K562 (cell line): ENCODE measurements at regions not wholly inside any gene's neighbourhood (a gene's known extent, or its start where the extent isn't known, plus 50 kb on each side); places are given as distances from the start of the nearest gene placed in this dataset.

Experiments used
- ATAC-seq: fragments of 200-7000 bp; cut with Tn5 transposase; 3 replicates; pipeline ENCODE4 v1.9.1; 2020; ENCODE audit warnings: moderate library complexity
- BruUV-seq: library from RNA; stranded (reverse); fragments of 400-500 nt; replicated peaks from 2 replicates; lab custom pipeline; 2021; lab: Mats Ljungman, UMichigan
- CTCF ChIA-PET: fragments of 300-600 bp; formaldehyde crosslinking; extraction: SDS; loops from one replicate; lab custom pipeline; 2021; ENCODE audit warnings: low intra/inter-chr PET ratio; lab: Yijun Ruan, JAX
- POLR2A ChIA-PET: fragments of 300-600, 350-650 bp; sonication (Branson Sonifier 250); formaldehyde crosslinking; extraction: SDS; loops from one replicate; lab custom pipeline; 2021; ENCODE audit warnings: antibody characterized with exemption, inconsistent platforms; lab: Yijun Ruan, JAX
- DNase-seq, 4 experiments: peaks; one replicate each; pipeline versions ENCODE4 v3.0.0 to v3.0.0-alpha.2; 2011 to 2018; ENCODE audit warnings: low spot score in 3 of 4, mixed read lengths in 3 of 4; ENCODE audit errors: extremely low read depth in 1 of 4
- FAIRE-seq: peaks from 2 replicates; lab custom pipeline; 2011; peaks lifted over from hg19 to GRCh38; lab: Jason Lieb, UNC
- H2AFZ ChIP-seq: 2 replicates; pipeline ENCODE4 v1.6.0; 2011; ENCODE audit warnings: low read depth, low read length, control low read depth, inconsistent platforms
- H3K27ac ChIP-seq: fragments of 200-600 bp; 3 replicates; pipeline ENCODE4 v1.8.0; 2011; ENCODE audit warnings: low read depth, mild to moderate bottlenecking, control low read depth, inconsistent platforms, low read length, moderate library complexity, mixed read lengths; ENCODE audit errors: extremely low read depth
- H3K27me3 ChIP-seq, 2 experiments: fragments of 300-600 bp in 1 of 2; 2 replicates in 1 of 2; 3 replicates in 1 of 2; pipeline versions ENCODE4 v1.6.0 to v1.8.0; 2011; ENCODE audit warnings: inconsistent platforms in 2 of 2, low read length in 2 of 2, mild to moderate bottlenecking in 1 of 2, mixed read lengths in 1 of 2, moderate library complexity in 1 of 2; ENCODE audit not compliant: control insufficient read depth in 2 of 2, insufficient read depth in 2 of 2
- H3K36me3 ChIP-seq: fragments of 300-600 bp; 3 replicates; pipeline ENCODE4 v1.8.0; 2011; ENCODE audit warnings: mild to moderate bottlenecking, low read length, inconsistent platforms; ENCODE audit not compliant: control insufficient read depth, insufficient read depth
- H3K4me1 ChIP-seq, 2 experiments: fragments of 200-600 bp in 1 of 2; replicated peaks in 1 of 2; 2 replicates in 1 of 2; 3 replicates in 1 of 2; pipeline versions ENCODE4 v1.5.1 to v1.8.0; 2011; ENCODE audit warnings: inconsistent platforms in 2 of 2, low read length in 2 of 2, mild to moderate bottlenecking in 1 of 2, mixed read lengths in 1 of 2, moderate library complexity in 1 of 2; ENCODE audit not compliant: control insufficient read depth in 2 of 2, insufficient read depth in 2 of 2
- H3K4me2 ChIP-seq: 2 replicates; pipeline ENCODE4 v1.6.1; 2011; ENCODE audit warnings: low read length, control low read depth, inconsistent platforms, mixed read lengths; ENCODE audit not compliant: insufficient read depth
- H3K4me3 ChIP-seq: fragments of 200-600 bp; sonication (generic), shearing (Covaris generic); 2 replicates; pipeline ENCODE4 v1.5.1; 2016; ENCODE audit warnings: control low read depth, inconsistent platforms
- H3K79me2 ChIP-seq: fragments of 200-600 bp; 3 replicates; pipeline ENCODE4 v1.8.0; 2011; ENCODE audit warnings: low read length, inconsistent platforms; ENCODE audit not compliant: control insufficient read depth, insufficient read depth
- H3K9ac ChIP-seq, 2 experiments: 2 replicates each; pipeline versions ENCODE4 v1.6.0 to v1.6.1; 2011; ENCODE audit warnings: low read depth in 2 of 2, low read length in 2 of 2, control low read depth in 1 of 2, inconsistent platforms in 1 of 2, mild to moderate bottlenecking in 1 of 2, mixed read lengths in 1 of 2; ENCODE audit not compliant: insufficient read depth in 1 of 2
- H3K9me1 ChIP-seq: one replicate; pipeline ENCODE4 v1.6.0; 2011; ENCODE audit warnings: inconsistent platforms, mild to moderate bottlenecking, low read length, moderate library complexity; ENCODE audit not compliant: control insufficient read depth, insufficient read depth
- H3K9me3 ChIP-seq: replicated peaks from 2 replicates; pipeline ENCODE4 v1.5.1; 2011; ENCODE audit warnings: low read depth, low read length, inconsistent platforms; ENCODE audit not compliant: control insufficient read depth, insufficient read depth
- H4K20me1 ChIP-seq: replicated peaks from 2 replicates; pipeline ENCODE4 v1.6.1; 2011; ENCODE audit warnings: low read length, inconsistent platforms, mixed read lengths; ENCODE audit not compliant: control insufficient read depth, insufficient read depth
- BMI1 ChIP-seq: fragments of 150-350 bp; IDR thresholded peaks from 2 replicates; pipeline ENCODE4 v1.6.1; 2014; ENCODE audit warnings: low read length
- BRF1 ChIP-seq: IDR thresholded peaks from 3 replicates; pipeline ENCODE4 v1.6.1; 2011; ENCODE audit warnings: borderline replicate concordance, mild to moderate bottlenecking; ENCODE audit not compliant: insufficient read length; ENCODE audit errors: extremely low read depth
- CBFA2T3 ChIP-seq: fragments of 450-650 bp; IDR thresholded peaks from 2 replicates; pipeline ENCODE4 v1.6.1; 2017
- ESRRA ChIP-seq: fragments of 450-650 bp; IDR thresholded peaks from 2 replicates; pipeline ENCODE4 v1.6.1; 2014; ENCODE audit warnings: low read depth, mild to moderate bottlenecking, moderate library complexity, borderline replicate concordance
- GABPA ChIP-seq: fragments of 200-800 bp; sonication (Bioruptor generic); conservative IDR thresholded peaks from 2 replicates; pipeline ENCODE4 v1.6.1; 2016; ENCODE audit warnings: low read depth, missing genetic modification characterization, missing compliant biosample characterization
- HCFC1 ChIP-seq: IDR thresholded peaks from 2 replicates; pipeline ENCODE4 v1.6.1; 2012; ENCODE audit warnings: low read depth, low read length, improper control_type of control experiment
- MYBL2 ChIP-seq, 2 experiments: fragments of 450-650 bp in 1 of 2; sonication (generic) in 1 of 2; formaldehyde crosslinking in 1 of 2; IDR thresholded peaks; 2 replicates each; pipeline versions ENCODE4 v1.6.1 to v1.8.1; 2017 to 2022; ENCODE audit warnings: borderline replicate concordance in 1 of 2, inconsistent platforms in 1 of 2, low read depth in 1 of 2, mild to moderate bottlenecking in 1 of 2, missing genetic modification reagents in 1 of 2, moderate library complexity in 1 of 2
- NFATC3 ChIP-seq: fragments of 450-650 bp; IDR thresholded peaks from 2 replicates; pipeline ENCODE4 v1.6.1; 2017; ENCODE audit warnings: mild to moderate bottlenecking
- POLR2H ChIP-seq: IDR thresholded peaks from 2 replicates; pipeline ENCODE4 v1.6.1; 2016; ENCODE audit warnings: missing genetic modification characterization, low read depth, mild to moderate bottlenecking, control low read depth, missing compliant biosample characterization, moderate library complexity
- RBM17 ChIP-seq: fragments of 200-400 bp; formaldehyde crosslinking; IDR thresholded peaks from 2 replicates; pipeline ENCODE4 v1.6.1; 2017; ENCODE audit warnings: low read depth, mild to moderate bottlenecking, low read length, borderline replicate concordance
- STAT5A ChIP-seq: IDR thresholded peaks from 2 replicates; pipeline ENCODE4 v1.6.1; 2012; ENCODE audit warnings: low read length, inconsistent platforms, borderline replicate concordance
- TBP ChIP-seq: optimal IDR thresholded peaks from 2 replicates; pipeline ENCODE3; 2011; ENCODE audit warnings: low read depth, low read length, improper control_type of control experiment
- YY1 ChIP-seq, 3 experiments: IDR thresholded peaks; 2 replicates each; pipeline ENCODE4 v1.6.1; 2011; ENCODE audit warnings: low read length in 2 of 3, mild to moderate bottlenecking in 2 of 3, moderate library complexity in 2 of 3, borderline replicate concordance in 1 of 3, control low read depth in 1 of 3, low read depth in 1 of 3; ENCODE audit not compliant: insufficient read depth in 3 of 3, insufficient replicate concordance in 2 of 3, control insufficient read depth in 1 of 3, insufficient read length in 1 of 3; ENCODE audit errors: extremely low read depth in 1 of 3
- ZBED1 ChIP-seq: IDR thresholded peaks from 2 replicates; pipeline ENCODE4 v1.6.1; 2014
- ZNF707 ChIP-seq: fragments of 250-450 bp; sonication (Bioruptor Pico); conservative IDR thresholded peaks from 2 replicates; pipeline ENCODE4 v1.8.0; 2022; ENCODE audit warnings: inconsistent platforms, mild to moderate bottlenecking, moderate library complexity
- ZNF785 ChIP-seq: fragments of 250-450 bp; sonication (Bioruptor Pico); IDR thresholded peaks from 2 replicates; pipeline ENCODE4 v1.4.0; 2020; ENCODE audit warnings: mild to moderate bottlenecking
- ZZZ3 ChIP-seq: fragments of 450-650 bp; IDR thresholded peaks from 2 replicates; pipeline ENCODE4 v1.6.1; 2016; ENCODE audit warnings: antibody characterized with exemption, mild to moderate bottlenecking, moderate library complexity
- WGBS: fragments of 100-300 bp; shearing (Covaris generic); methylation state at CpG from one replicate; pipeline ENCODE4 v1.1.6; 2016; ENCODE audit warnings: low coverage, mixed read lengths; ENCODE audit not compliant: insufficient coverage; ENCODE audit errors: missing lambda C conversion rate; 5-methylcytosine and 5-hydroxymethylcytosine counted together
- in situ Hi-C: fragments of 300-500 bp; cut with MboI; formaldehyde crosslinking; loops from 4 replicates; pipeline ENCODE4 v1.15.0; 2018; ENCODE audit warnings: inconsistent platforms, mixed read lengths
- intact Hi-C: fragments of 100-400 bp; cut with micrococcal nuclease; formaldehyde crosslinking; loops from 2 replicates; pipeline ENCODE4 v1.14.2; 2022
- TF ChIP-seq, protein P1 (sequence below): fragments of 250-450 bp; sonication (Bioruptor Pico); IDR thresholded peaks from 2 replicates; pipeline ENCODE4 v1.8.0; 2021; ENCODE audit warnings: borderline replicate concordance, mild to moderate bottlenecking, moderate library complexity; ENCODE audit not compliant: poor library complexity, severe bottlenecking
- TF ChIP-seq, protein P2 (sequence below): sonication (generic); formaldehyde crosslinking; IDR thresholded peaks from 2 replicates; pipeline ENCODE4 v1.8.1; 2023; ENCODE audit warnings: mild to moderate bottlenecking, missing genetic modification reagents

DNA sequence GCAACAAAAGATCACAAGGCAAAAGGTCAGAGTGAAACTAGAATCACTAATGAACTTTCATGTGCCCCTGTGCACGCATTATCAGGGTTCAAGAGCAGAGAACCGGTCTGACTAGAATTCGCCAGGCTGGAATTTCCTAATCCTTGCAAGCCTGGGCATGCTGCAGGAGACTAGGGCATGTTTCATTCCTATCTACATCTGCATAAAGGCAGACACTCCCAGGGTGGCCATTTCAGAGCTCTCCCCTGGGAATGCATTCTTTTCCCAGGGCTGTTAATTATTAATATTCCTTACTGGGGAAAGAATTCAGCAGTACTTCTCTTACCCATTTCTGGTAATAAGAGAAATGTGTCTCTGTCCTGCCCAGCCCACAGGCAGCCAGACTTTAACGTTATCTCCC lies 90.5 kb downstream of the CDC14C start:
- no peak overlapping the region for H2AFZ ChIP-seq
- DNase-seq: no peak
- H3K4me1 ChIP-seq: no peaks in the 10 kb centered on the region
- FAIRE-seq: no peak
- BruUV-seq: no TSS peak
- H3K79me2 ChIP-seq: no peaks in the 10 kb centered on the region
- no peak overlapping the region for H3K4me3 ChIP-seq
- intact Hi-C loops: no loop called here
- H3K9ac ChIP-seq: no peak overlapping the region
- H4K20me1 ChIP-seq: no peaks in the 10 kb centered on the region
- POLR2A ChIA-PET: no interaction called here
- no peak for TF ChIP-seq POLR2H (tag)
- no peak for TF ChIP-seq HCFC1
- TF ChIP-seq STAT5A: no peak
- TF ChIP-seq YY1 (IDR thresholded peaks at IDR 0.05; ENCODE audit: borderline replicate concordance in 1 of 3, control insufficient read depth in 1 of 3, extremely low read depth in 1 of 3, insufficient read depth in 3 of 3, insufficient read length in 1 of 3, insufficient replicate concordance in 2 of 3, low read depth in 1 of 3, low read length in 2 of 3): no peak
- TF ChIP-seq CBFA2T3: no peak
- TF ChIP-seq, protein P1, sequence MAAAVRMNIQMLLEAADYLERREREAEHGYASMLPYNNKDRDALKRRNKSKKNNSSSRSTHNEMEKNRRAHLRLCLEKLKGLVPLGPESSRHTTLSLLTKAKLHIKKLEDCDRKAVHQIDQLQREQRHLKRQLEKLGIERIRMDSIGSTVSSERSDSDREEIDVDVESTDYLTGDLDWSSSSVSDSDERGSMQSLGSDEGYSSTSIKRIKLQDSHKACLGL (CRISPR knock-in tag): no peak
- no peak for TF ChIP-seq ZBED1
- TF ChIP-seq ESRRA: no peak
- no peak for TF ChIP-seq BRF1
- no peak for TF ChIP-seq ZNF707 (CRISPR knock-in tag)
- TF ChIP-seq BMI1: no peak
- TF ChIP-seq RBM17: no peak
- no peak for TF ChIP-seq NFATC3
- TF ChIP-seq GABPA (tag): no peak
- TF ChIP-seq, protein P2, sequence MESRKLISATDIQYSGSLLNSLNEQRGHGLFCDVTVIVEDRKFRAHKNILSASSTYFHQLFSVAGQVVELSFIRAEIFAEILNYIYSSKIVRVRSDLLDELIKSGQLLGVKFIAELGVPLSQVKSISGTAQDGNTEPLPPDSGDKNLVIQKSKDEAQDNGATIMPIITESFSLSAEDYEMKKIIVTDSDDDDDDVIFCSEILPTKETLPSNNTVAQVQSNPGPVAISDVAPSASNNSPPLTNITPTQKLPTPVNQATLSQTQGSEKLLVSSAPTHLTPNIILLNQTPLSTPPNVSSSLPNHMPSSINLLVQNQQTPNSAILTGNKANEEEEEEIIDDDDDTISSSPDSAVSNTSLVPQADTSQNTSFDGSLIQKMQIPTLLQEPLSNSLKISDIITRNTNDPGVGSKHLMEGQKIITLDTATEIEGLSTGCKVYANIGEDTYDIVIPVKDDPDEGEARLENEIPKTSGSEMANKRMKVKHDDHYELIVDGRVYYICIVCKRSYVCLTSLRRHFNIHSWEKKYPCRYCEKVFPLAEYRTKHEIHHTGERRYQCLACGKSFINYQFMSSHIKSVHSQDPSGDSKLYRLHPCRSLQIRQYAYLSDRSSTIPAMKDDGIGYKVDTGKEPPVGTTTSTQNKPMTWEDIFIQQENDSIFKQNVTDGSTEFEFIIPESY (CRISPR knock-in tag): no peak
- TF ChIP-seq MYBL2 (IDR thresholded peaks at IDR 0.05; ENCODE audit: low read depth): no peak
- TF ChIP-seq MYBL2 (CRISPR knock-in tag; IDR thresholded peaks at IDR 0.05; ENCODE audit: borderline replicate concordance): no peak
- TF ChIP-seq ZNF785: no peak
- TF ChIP-seq ZZZ3: no peak
- no peak for TF ChIP-seq TBP
- TF ChIP-seq, all 486 proteins: peak for 0
- in situ Hi-C loops: no loop called here
- Histone ChIP-seq H3K27ac (no peak overlapping the region), H3K9me3 (no peaks in the 10 kb centered on the region), H3K9me1 (no peaks in the 10 kb centered on the region), H3K36me3 (no peaks in the 10 kb centered on the region), H3K4me2 (no peak overlapping the region), H3K27me3 (no peaks in the 10 kb centered on the region)
- 4% methylated on average over 4 of the region's 4 CpGs for WGBS
- CTCF ChIA-PET: no interaction called here
- no peak for ATAC-seq
